H9 (cell line): ENCODE measurements at regions not wholly inside any gene's neighbourhood (a gene's known extent, or its start where the extent isn't known, plus 50 kb on each side); places are given as distances from the start of the nearest gene placed in this dataset.

Experiments
- DNase-seq: peaks from one replicate; pipeline ENCODE4 v3.0.0-alpha.2; 2017
- H2AFZ ChIP-seq: one replicate; pipeline ENCODE4 v1.6.1; 2013; ENCODE audit warnings: mild to moderate bottlenecking, low read length, control low read depth, moderate library complexity
- H2AK5ac ChIP-seq: 2 replicates; pipeline ENCODE4 v1.6.1; 2013; ENCODE audit warnings: low read length, control low read depth, mixed read lengths; ENCODE audit not compliant: insufficient read length
- H2BK120ac ChIP-seq: one replicate; pipeline ENCODE4 v1.6.1; 2013; ENCODE audit warnings: low read depth, mild to moderate bottlenecking, low read length, control low read depth, inconsistent platforms; ENCODE audit not compliant: poor library complexity, severe bottlenecking
- H2BK12ac ChIP-seq: 2 replicates; pipeline ENCODE4 v1.6.1; 2013; ENCODE audit warnings: low read length, control low read depth, mixed read lengths, low read depth; ENCODE audit not compliant: insufficient read length
- H2BK15ac ChIP-seq: 2 replicates; pipeline ENCODE4 v1.6.1; 2013; ENCODE audit warnings: low read depth, low read length, control low read depth
- H2BK20ac ChIP-seq: one replicate; pipeline ENCODE4 v1.6.1; 2013; ENCODE audit warnings: low read depth, mild to moderate bottlenecking, low read length, control low read depth, inconsistent platforms; ENCODE audit not compliant: poor library complexity, severe bottlenecking
- H2BK5ac ChIP-seq: 2 replicates; pipeline ENCODE4 v1.6.1; 2013; ENCODE audit warnings: low read length, control low read depth, mixed read lengths; ENCODE audit not compliant: insufficient read length
- H3K14ac ChIP-seq: 2 replicates; pipeline ENCODE4 v1.6.1; 2013; ENCODE audit warnings: low read length, control low read depth; ENCODE audit not compliant: insufficient read depth
- H3K18ac ChIP-seq: 2 replicates; pipeline ENCODE4 v1.6.1; 2013; ENCODE audit warnings: low read depth, mild to moderate bottlenecking, mixed read lengths, low read length, control low read depth; ENCODE audit not compliant: insufficient read length
- H3K23ac ChIP-seq: 2 replicates; pipeline ENCODE4 v1.6.1; 2013; ENCODE audit warnings: low read length, control low read depth, mixed read lengths, low read depth; ENCODE audit not compliant: insufficient read length
- H3K23me2 ChIP-seq: 2 replicates; pipeline ENCODE4 v1.6.1; 2013; ENCODE audit warnings: low read depth, mild to moderate bottlenecking, mixed read lengths, low read length, control low read depth; ENCODE audit not compliant: insufficient read length, poor library complexity, severe bottlenecking
- H3K27ac ChIP-seq: 2 replicates; pipeline ENCODE4 v1.5.1; 2013; ENCODE audit warnings: low read length, control low read depth, mixed read lengths, low read depth; ENCODE audit not compliant: insufficient read length
- H3K27me3 ChIP-seq: 2 replicates; pipeline ENCODE4 v1.6.1; 2013; ENCODE audit warnings: low read length, control low read depth, inconsistent platforms; ENCODE audit not compliant: insufficient read depth
- H3K4ac ChIP-seq: 2 replicates; pipeline ENCODE4 v1.6.1; 2013; ENCODE audit warnings: low read depth, mild to moderate bottlenecking, control low read depth, inconsistent platforms, low read length, moderate library complexity
- H3K4me1 ChIP-seq: 2 replicates; pipeline ENCODE4 v1.6.1; 2013; ENCODE audit warnings: low read length, control low read depth, inconsistent platforms; ENCODE audit not compliant: insufficient read depth
- H3K4me2 ChIP-seq: 2 replicates; pipeline ENCODE4 v1.6.1; 2013; ENCODE audit warnings: low read length, control low read depth, mixed read lengths; ENCODE audit not compliant: insufficient read length, insufficient read depth
- H3K56ac ChIP-seq: 2 replicates; pipeline ENCODE4 v1.6.1; 2013; ENCODE audit warnings: low read depth, mild to moderate bottlenecking, mixed read lengths, low read length, control low read depth; ENCODE audit not compliant: insufficient read length
- H3K79me1 ChIP-seq: 2 replicates; pipeline ENCODE4 v1.6.1; 2013; ENCODE audit warnings: low read depth, mild to moderate bottlenecking, moderate library complexity, low read length, control low read depth, inconsistent platforms; ENCODE audit not compliant: insufficient read depth, poor library complexity, severe bottlenecking
- H3K79me2 ChIP-seq: 2 replicates; pipeline ENCODE4 v1.6.1; 2013; ENCODE audit warnings: low read length, control low read depth, inconsistent platforms; ENCODE audit not compliant: insufficient read depth
- H3K9ac ChIP-seq: 2 replicates; pipeline ENCODE4 v1.6.1; 2013; ENCODE audit warnings: low read length, control low read depth, mixed read lengths; ENCODE audit not compliant: insufficient read length; ENCODE audit errors: extremely low read depth
- H3K9me3 ChIP-seq: one replicate; pipeline ENCODE4 v1.6.1; 2013; ENCODE audit warnings: low read depth, low read length, inconsistent platforms; ENCODE audit not compliant: control insufficient read depth
- H3T11ph ChIP-seq: one replicate; pipeline ENCODE4 v1.6.1; 2013; ENCODE audit warnings: mild to moderate bottlenecking, low read length, control low read depth, inconsistent platforms
- H4K20me1 ChIP-seq: one replicate; pipeline ENCODE4 v1.6.1; 2013; ENCODE audit not compliant: control insufficient read depth, insufficient read length, insufficient read depth
- H4K5ac ChIP-seq: 2 replicates; pipeline ENCODE4 v1.6.1; 2013; ENCODE audit warnings: low read depth, mild to moderate bottlenecking, mixed read lengths, low read length, control low read depth; ENCODE audit not compliant: insufficient read length
- H4K8ac ChIP-seq: replicated peaks from 2 replicates; pipeline ENCODE4 v1.6.1; 2013; ENCODE audit warnings: low read length, control low read depth, mixed read lengths, low read depth; ENCODE audit not compliant: insufficient read length
- H4K91ac ChIP-seq: 2 replicates; pipeline ENCODE4 v1.6.1; 2013; ENCODE audit warnings: low read depth, mild to moderate bottlenecking, moderate library complexity, mixed read lengths, low read length, control low read depth; ENCODE audit not compliant: insufficient read length
- H3K27ac Mint-ChIP-seq, 3 experiments: 2 replicates in 2 of 3; 3 replicates in 1 of 3; pipeline ENCODE4 v1.8.0; 2020 to 2021; ENCODE audit warnings: mixed read lengths in 3 of 3, mild to moderate bottlenecking in 1 of 3, moderate library complexity in 1 of 3
- H3K27me3 Mint-ChIP-seq: 2 replicates; pipeline ENCODE4 v1.8.0; 2021; ENCODE audit warnings: low read depth, mild to moderate bottlenecking, moderate library complexity, mixed read lengths
- H3K36me3 Mint-ChIP-seq, 3 experiments: 2 replicates in 2 of 3; 3 replicates in 1 of 3; pipeline ENCODE4 v1.8.0; 2020 to 2021; ENCODE audit warnings: low read depth in 3 of 3, mixed read lengths in 3 of 3; ENCODE audit not compliant: insufficient read depth in 1 of 3
- H3K4me1 Mint-ChIP-seq, 2 experiments: 2 replicates each; pipeline ENCODE4 v1.8.0; 2020; ENCODE audit warnings: mixed read lengths in 2 of 2
- H3K4me3 Mint-ChIP-seq, 2 experiments: 2 replicates in 1 of 2; 3 replicates in 1 of 2; pipeline ENCODE4 v1.8.0; 2020 to 2021; ENCODE audit warnings: mild to moderate bottlenecking in 2 of 2, mixed read lengths in 2 of 2, moderate library complexity in 1 of 2
- H3K9me3 Mint-ChIP-seq, 2 experiments: 2 replicates in 1 of 2; 3 replicates in 1 of 2; pipeline ENCODE4 v1.8.0; 2020; ENCODE audit warnings: mild to moderate bottlenecking in 2 of 2, mixed read lengths in 2 of 2, moderate library complexity in 1 of 2
- WGBS: extraction: QIAGEN DNeasy Blood & Tissue Kit; methylation state at CpG from one replicate; pipeline ENCODE4 v1.1.7; 2013; ENCODE audit warnings: missing lambda C conversion rate, low lambda C conversion rate, mixed read lengths; ENCODE audit not compliant: insufficient read length; ENCODE audit errors: extremely low coverage; 5-methylcytosine and 5-hydroxymethylcytosine counted together
- TF ChIP-seq, protein P1 (sequence below): fragments of 200-600 bp; sonication (generic); conservative IDR thresholded peaks from 3 replicates; pipeline ENCODE4 v1.8.0; 2021; ENCODE audit warnings: antibody characterized with exemption, mild to moderate bottlenecking

DNA sequence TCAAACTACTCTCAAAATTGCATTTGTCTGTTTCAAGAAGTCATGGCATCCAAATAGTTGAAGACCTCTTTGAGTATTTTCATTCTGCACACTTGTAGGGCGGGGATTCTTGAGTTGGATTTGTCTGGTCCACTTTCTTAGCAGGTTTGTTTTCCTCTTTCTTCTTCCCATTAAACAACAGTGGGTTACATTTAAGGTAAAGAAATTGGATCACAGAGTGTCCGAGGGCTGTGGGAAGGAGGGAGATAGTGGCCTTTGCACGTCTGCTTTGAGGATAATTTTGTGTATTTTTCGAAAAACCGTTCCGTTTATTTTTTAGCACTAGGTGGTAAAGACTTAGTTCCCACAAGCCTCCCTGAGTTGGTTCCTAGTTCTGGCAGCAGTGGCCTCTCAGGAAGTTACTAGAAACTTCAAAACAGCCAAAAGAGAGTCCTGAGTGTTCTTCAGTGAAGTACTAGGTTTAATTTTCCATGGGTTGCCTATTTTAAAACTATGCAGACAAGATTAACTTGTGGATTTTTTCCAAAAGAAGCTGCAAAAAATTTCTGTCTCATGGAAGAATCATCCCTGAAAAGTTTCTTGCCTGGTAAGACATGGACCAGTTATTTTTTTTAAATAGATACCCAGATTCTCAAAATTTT lies 107.9 kb downstream of the CDC42EP3 start:
- H3K4me2 ChIP-seq, result no peak overlapping the region
- H4K91ac ChIP-seq, result no peak overlapping the region
- no peaks in the 10 kb centered on the region for H3K27me3 ChIP-seq
- TF ChIP-seq, protein P1, sequence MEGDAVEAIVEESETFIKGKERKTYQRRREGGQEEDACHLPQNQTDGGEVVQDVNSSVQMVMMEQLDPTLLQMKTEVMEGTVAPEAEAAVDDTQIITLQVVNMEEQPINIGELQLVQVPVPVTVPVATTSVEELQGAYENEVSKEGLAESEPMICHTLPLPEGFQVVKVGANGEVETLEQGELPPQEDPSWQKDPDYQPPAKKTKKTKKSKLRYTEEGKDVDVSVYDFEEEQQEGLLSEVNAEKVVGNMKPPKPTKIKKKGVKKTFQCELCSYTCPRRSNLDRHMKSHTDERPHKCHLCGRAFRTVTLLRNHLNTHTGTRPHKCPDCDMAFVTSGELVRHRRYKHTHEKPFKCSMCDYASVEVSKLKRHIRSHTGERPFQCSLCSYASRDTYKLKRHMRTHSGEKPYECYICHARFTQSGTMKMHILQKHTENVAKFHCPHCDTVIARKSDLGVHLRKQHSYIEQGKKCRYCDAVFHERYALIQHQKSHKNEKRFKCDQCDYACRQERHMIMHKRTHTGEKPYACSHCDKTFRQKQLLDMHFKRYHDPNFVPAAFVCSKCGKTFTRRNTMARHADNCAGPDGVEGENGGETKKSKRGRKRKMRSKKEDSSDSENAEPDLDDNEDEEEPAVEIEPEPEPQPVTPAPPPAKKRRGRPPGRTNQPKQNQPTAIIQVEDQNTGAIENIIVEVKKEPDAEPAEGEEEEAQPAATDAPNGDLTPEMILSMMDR, result no peak
- no peaks in the 10 kb centered on the region for H4K20me1 ChIP-seq
- Mint-ChIP-seq H3K9me3 (no peaks in the 10 kb centered on the region; a peak in 1 of 5 replicates), H3K4me1 (peaks cover 0 to 8% of the 10 kb centered on the region in 2 experiments; a peak in 2 of 4 replicates), H3K27ac (no peak overlapping the region), H3K4me3 (no peak overlapping the region), H3K27me3 (no peaks in the 10 kb centered on the region), H3K36me3 (no peaks in the 10 kb centered on the region)
- H2BK15ac ChIP-seq, result no peak overlapping the region
- H2BK5ac ChIP-seq, result no peak overlapping the region
- no peaks in the 10 kb centered on the region for H3K79me1 ChIP-seq
- H3K23me2 ChIP-seq, result no peaks in the 10 kb centered on the region
- no peak overlapping the region for H4K5ac ChIP-seq
- no peak overlapping the region for H2BK12ac ChIP-seq
- no peak overlapping the region for H3K56ac ChIP-seq
- H2AK5ac ChIP-seq, result no peak overlapping the region
- H3K4me1 ChIP-seq, result peaks cover 4% of the 10 kb centered on the region; the same call in 1 of the 2 replicates
- no peak overlapping the region for H3K4ac ChIP-seq
- no peak overlapping the region for H3K23ac ChIP-seq
- H3K14ac ChIP-seq, result no peak overlapping the region
- H2AFZ ChIP-seq, result no peak overlapping the region
- H4K8ac ChIP-seq, result no peak overlapping the region
- H3K9me3 ChIP-seq, result no peaks in the 10 kb centered on the region
- no peak overlapping the region for H3K27ac ChIP-seq
- DNase-seq, result no peak
- no peak overlapping the region for H3K9ac ChIP-seq
- no peak overlapping the region for H2BK120ac ChIP-seq
- H3K18ac ChIP-seq, result no peak overlapping the region
- H3T11ph ChIP-seq, result no peak overlapping the region
- H2BK20ac ChIP-seq, result no peak overlapping the region
- no CpG with 5 or more reads among the region's 6 CpGs for WGBS
- no peaks in the 10 kb centered on the region for H3K79me2 ChIP-seq
